Naive B cell (primary cell): ENCODE measurements at regions not wholly inside any gene's neighbourhood (a gene's known extent, or its start where the extent isn't known, plus 50 kb on each side); places are given as distances from the start of the nearest gene placed in this dataset.

Experiments
- ATAC-seq, 2 donors: fragments of 150-1000 bp; cut with Tn5 transposase; 2 replicates each; pipeline ENCODE4 v1.10.0; 2021; ENCODE audit warnings: low read depth in 2 of 2, mild to moderate bottlenecking in 2 of 2, moderate library complexity in 2 of 2
- DNase-seq: peaks from one replicate; pipeline ENCODE4 v3.0.0; 2022
- H3K27ac Mint-ChIP-seq, 6 donors: one replicate each; pipeline ENCODE4 v1.8.0; 2020 to 2022; ENCODE audit warnings: mild to moderate bottlenecking in 6 of 6, mixed read lengths in 6 of 6, moderate library complexity in 5 of 6, inconsistent platforms in 2 of 6
- H3K27me3 Mint-ChIP-seq, 3 donors: one replicate each; pipeline ENCODE4 v1.8.0; 2021 to 2022; ENCODE audit warnings: mixed read lengths in 3 of 3, mild to moderate bottlenecking in 1 of 3
- H3K36me3 Mint-ChIP-seq, 2 donors: one replicate each; pipeline ENCODE4 v1.8.0; 2020 to 2022; ENCODE audit warnings: mixed read lengths in 2 of 2, inconsistent platforms in 1 of 2, mild to moderate bottlenecking in 1 of 2
- H3K4me1 Mint-ChIP-seq, 3 donors: one replicate each; pipeline ENCODE4 v1.8.0; 2020 to 2022; ENCODE audit warnings: mixed read lengths in 3 of 3, inconsistent platforms in 1 of 3, mild to moderate bottlenecking in 1 of 3, moderate library complexity in 1 of 3
- H3K4me3 Mint-ChIP-seq, 8 donors: one replicate each; pipeline ENCODE4 v1.8.0; 2020 to 2022; ENCODE audit warnings: mild to moderate bottlenecking in 8 of 8, mixed read lengths in 8 of 8, moderate library complexity in 8 of 8, inconsistent platforms in 2 of 8
- H3K9me3 Mint-ChIP-seq, 7 donors: one replicate each; pipeline ENCODE4 v1.8.0; 2020 to 2022; ENCODE audit warnings: mixed read lengths in 7 of 7, mild to moderate bottlenecking in 5 of 7, inconsistent platforms in 2 of 7, moderate library complexity in 1 of 7

DNA sequence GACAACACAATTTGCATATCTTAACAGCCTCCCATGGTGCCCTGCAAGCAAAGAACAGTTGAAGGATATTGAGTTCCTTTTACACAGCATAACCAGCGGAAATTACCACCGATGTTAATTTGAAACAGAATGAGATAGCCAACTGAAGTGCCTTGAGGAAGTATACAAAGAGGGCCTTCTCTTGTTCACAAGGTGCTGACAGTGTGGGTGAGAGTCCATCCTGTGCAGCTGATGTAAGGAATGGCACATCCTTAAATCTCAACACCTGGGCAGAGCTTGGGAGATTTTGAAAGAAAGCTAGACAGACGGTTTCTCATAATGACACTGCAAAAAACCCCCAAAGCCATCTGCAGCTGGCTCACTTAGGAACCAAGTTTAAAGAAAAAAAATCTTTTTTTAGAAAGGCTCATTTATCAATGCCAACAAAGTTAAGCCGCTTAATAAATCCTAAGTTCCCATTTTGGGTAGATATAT is 818.6 kb downstream of the KCNJ2 start:
- Mint-ChIP-seq H3K36me3 (peaks cover 6 to 8% of the 10 kb centered on the region in 2 donors), H3K27me3 (no peaks in the 10 kb centered on the region), H3K9me3 (peaks cover 9 to 33% (median 15%) of the 10 kb centered on the region in 7 donors), H3K4me1 (no peaks in the 10 kb centered on the region), H3K4me3 (no peak overlapping the region), H3K27ac (no peak overlapping the region)
- DNase-seq (no peak), ATAC-seq (no peak)

DNA sequence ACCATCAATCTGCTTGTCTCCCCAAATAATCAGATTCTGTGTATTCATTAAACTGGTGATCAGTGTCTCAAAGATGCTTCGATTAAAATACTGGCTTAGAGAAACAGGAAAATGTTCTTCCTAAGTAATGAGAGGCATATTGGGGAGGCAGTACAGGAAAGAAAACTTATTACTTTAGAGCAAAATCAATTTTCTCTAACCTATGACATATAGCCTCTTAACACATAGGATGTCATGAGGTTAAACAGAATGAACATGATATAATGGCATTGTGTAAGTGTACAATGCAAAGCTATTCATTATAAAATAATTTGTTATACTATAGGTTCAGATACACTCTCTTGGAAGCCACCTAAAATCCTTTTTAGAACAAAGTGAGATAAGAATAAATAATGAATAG is 819.3 kb downstream of the KCNJ2 start:
- H3K27me3 Mint-ChIP-seq = no peaks in the 10 kb centered on the region
- ATAC-seq (no peak), DNase-seq (no peak)
- H3K36me3 Mint-ChIP-seq = peaks cover 6 to 8% of the 10 kb centered on the region in 2 donors
- peaks cover 9 to 33% (median 12%) of the 10 kb centered on the region in 7 donors for H3K9me3 Mint-ChIP-seq
- no peak overlapping the region for H3K27ac Mint-ChIP-seq
- H3K4me1 Mint-ChIP-seq = no peaks in the 10 kb centered on the region
- H3K4me3 Mint-ChIP-seq = no peak overlapping the region

DNA sequence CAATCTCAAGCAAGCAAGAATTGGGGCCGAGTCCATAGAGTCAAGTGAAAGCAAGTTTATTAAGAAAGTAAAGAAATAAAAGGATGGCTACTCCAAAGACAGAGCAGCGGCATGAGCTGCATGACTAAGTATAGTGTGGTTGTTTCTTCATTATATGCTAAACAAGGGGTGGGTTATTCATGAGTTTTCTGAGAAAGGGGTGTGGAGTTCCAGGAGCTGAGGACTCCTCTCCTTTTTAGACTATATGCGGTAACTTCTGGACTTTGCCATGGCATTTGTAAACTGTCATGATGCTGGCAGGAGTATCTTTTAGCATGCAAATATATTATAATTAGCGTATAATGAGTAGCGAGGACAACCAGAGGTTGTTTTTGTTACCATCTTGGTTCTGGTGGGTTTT is 819.9 kb downstream of the KCNJ2 start:
- no peak for ATAC-seq
- H3K36me3 Mint-ChIP-seq = peaks cover 6 to 7% of the 10 kb centered on the region in 2 donors
- no peak overlapping the region for H3K4me3 Mint-ChIP-seq

DNA sequence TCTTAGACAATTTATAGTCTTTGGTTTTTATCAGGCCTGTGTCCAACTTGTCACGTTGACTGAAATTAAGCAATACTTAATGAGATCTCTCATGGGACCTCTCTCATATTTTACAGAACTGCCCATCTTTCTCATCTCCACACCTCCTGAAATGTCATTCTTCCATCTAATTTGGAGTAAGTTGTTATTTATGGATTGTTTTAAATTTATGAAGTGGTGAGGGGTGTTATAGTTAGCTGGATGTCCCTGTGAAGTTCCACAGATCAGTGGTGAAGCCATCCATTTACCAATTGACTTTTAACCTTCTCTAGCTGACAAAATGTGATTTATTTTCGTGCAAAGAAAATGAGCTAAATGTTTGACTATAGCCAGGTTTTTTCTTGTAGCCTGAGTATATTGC is 824.9 kb downstream of the KCNJ2 start:
- H3K27ac Mint-ChIP-seq = no peak overlapping the region
- H3K4me3 Mint-ChIP-seq = no peak overlapping the region
- no peak for DNase-seq
- ATAC-seq = no peak
- no peaks in the 10 kb centered on the region for H3K36me3 Mint-ChIP-seq
- peaks cover 4 to 18% (median 10%) of the 10 kb centered on the region in 7 donors for H3K9me3 Mint-ChIP-seq
- no peaks in the 10 kb centered on the region for H3K4me1 Mint-ChIP-seq
- no peaks in the 10 kb centered on the region for H3K27me3 Mint-ChIP-seq

More for the DNA sequence above, 819.9 kb downstream of the KCNJ2 start:
- no peak for DNase-seq
- Mint-ChIP-seq H3K27ac (no peak overlapping the region), H3K9me3 (peaks cover 9 to 32% (median 14%) of the 10 kb centered on the region in 7 donors), H3K4me1 (no peaks in the 10 kb centered on the region), H3K27me3 (no peaks in the 10 kb centered on the region)

DNA sequence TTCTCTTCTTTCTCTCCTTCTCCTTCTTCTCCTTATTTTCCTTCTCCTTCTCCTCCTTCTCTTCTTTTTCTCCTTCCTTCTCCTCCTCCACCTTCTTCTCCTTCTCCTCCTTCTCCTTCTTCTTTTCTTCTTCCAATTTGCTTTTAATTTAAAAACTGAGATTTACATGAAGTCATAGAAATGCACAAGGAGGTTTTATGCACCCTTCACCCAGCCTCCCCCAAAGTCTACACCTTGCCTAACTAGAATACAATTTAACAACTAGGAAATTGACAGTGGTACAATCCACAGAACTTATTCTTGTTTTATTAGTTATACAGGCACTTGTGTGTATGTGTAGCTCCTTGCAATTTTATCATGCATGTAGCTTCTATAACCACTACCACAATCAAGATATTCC is 826.7 kb downstream of the KCNJ2 start:
- DNase-seq (no peak), ATAC-seq (no peak)
- Mint-ChIP-seq H3K27me3 (no peaks in the 10 kb centered on the region), H3K4me3 (no peak overlapping the region), H3K9me3 (peaks cover 3 to 13% (median 10%) of the 10 kb centered on the region in 7 donors), H3K36me3 (no peaks in the 10 kb centered on the region), H3K4me1 (no peaks in the 10 kb centered on the region), H3K27ac (no peak overlapping the region)

DNA sequence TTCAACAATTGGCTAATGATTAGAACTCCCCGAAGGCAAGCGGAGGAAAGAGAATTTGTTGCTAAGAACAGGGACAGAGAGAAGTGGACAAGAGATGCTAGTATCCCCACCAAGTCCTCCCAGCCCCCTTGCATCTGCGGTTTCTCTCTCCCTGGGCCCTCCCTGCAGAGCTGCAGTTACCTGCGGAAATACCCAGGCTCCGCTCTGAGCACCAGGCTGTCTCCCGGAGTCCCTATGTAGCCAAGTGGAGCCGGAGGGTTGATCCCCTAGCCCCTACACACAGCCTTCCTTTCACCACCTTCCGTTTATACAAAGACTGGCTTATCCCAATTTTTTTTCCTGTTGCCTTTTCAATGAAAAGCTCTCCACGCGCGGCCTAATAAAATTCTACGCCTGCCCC is 834.4 kb downstream of the KCNJ2 start:
- H3K9me3 Mint-ChIP-seq = peaks cover 0 to 4% (median 1%) of the 10 kb centered on the region in 7 donors
- H3K4me1 Mint-ChIP-seq = no peaks in the 10 kb centered on the region
- ATAC-seq = no peak

DNA sequence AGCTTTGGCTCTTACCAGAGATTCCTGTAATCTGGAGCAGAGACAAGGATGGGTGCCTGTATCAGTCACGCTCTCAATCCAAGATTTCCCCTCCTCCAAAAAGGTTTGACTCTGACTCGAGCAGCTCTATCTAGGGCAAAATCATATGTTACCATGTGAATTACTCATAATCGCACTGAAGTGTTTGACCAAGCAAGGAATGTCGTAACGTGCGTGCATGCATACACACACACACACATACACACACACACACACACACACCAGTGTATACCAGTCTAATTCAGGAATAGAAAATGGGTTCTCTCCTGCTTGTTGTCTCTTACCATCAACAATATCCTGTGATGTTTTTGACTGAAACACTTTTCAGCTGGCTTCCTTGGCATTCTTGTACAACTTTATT is 835.1 kb downstream of the KCNJ2 start:
- Mint-ChIP-seq H3K4me1 (no peaks in the 10 kb centered on the region), H3K27me3 (no peaks in the 10 kb centered on the region), H3K9me3 (peaks cover 0 to 4% (median 1%) of the 10 kb centered on the region in 7 donors), H3K27ac (no peak overlapping the region), H3K4me3 (no peak overlapping the region), H3K36me3 (no peaks in the 10 kb centered on the region)
- ATAC-seq (no peak), DNase-seq (no peak)

More for the DNA sequence above, 834.4 kb downstream of the KCNJ2 start:
- Mint-ChIP-seq H3K27me3 (no peaks in the 10 kb centered on the region), H3K4me3 (no peak overlapping the region), H3K27ac (no peak overlapping the region), H3K36me3 (no peaks in the 10 kb centered on the region)
- DNase-seq = no peak

DNA sequence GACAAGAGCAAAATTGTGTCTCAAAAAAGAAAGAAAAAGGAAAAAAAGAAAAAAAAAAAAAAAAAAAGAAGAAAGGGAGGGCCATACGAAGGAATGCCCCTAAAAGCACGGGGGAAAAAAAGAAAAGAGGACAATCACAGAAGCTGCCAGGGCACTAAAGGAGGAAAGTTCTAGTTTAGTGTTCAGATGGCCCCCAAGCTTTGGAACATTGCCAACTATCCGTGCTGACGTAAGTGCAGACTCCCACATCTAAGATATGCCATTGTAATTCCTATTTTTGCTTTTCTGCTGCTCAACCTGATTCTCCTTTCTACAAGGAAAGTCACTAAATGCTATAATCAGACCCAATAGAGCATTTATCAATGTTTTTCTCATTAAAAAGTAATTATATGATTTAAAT is 842.1 kb downstream of the KCNJ2 start:
- no peak for ATAC-seq
- Mint-ChIP-seq H3K36me3 (no peaks in the 10 kb centered on the region), H3K4me1 (no peaks in the 10 kb centered on the region), H3K27ac (no peak overlapping the region), H3K4me3 (no peak overlapping the region), H3K9me3 (peaks cover 0 to 9% (median 0%) of the 10 kb centered on the region in 7 donors), H3K27me3 (no peaks in the 10 kb centered on the region)
- DNase-seq = no peak

DNA sequence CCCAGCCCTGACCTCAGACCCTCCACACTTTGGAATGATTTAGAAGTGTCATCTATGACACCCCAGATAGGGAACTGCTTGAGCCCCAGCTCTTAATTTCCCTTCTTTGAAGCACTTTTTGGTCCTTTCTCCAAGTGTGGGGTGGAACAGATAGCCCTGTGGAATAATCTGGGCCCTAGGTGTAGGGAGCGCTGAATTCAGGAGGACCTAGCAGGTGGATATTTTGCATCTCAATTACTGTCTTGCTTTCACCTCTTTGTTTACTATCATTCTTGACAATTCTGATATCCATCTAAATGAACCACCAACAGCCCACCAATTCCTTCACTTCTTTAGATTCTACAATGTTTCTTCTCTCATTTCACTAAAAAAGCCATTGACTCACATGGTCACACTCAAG is 850.4 kb downstream of the KCNJ2 start:
- ATAC-seq (no peak), DNase-seq (no peak)
- H3K9me3 Mint-ChIP-seq = peaks cover 0 to 3% (median 0%) of the 10 kb centered on the region in 7 donors
- no peaks in the 10 kb centered on the region for H3K27me3 Mint-ChIP-seq
- H3K27ac Mint-ChIP-seq = no peak overlapping the region
- no peaks in the 10 kb centered on the region for H3K36me3 Mint-ChIP-seq
- H3K4me1 Mint-ChIP-seq = no peaks in the 10 kb centered on the region
- H3K4me3 Mint-ChIP-seq = no peak overlapping the region

DNA sequence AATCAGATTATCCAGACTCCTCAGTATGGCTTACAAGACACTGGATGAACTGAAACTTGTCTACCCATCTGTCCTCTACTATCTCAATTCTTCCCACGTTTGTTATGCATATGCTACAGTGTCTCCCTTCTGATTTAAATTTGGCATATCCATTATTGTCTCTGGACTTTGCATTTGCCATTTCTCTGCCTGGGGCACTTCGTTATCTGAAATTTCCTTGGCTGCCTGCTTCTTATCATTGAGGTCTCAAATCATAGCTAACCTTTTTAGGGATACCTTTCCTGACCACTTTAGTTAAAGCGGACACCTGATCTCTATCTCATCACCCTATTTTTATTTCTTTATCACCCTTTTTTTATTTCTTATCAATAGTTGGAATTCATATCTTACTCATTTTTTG is 853.4 kb downstream of the KCNJ2 start:
- H3K27me3 Mint-ChIP-seq = no peaks in the 10 kb centered on the region
- no peak overlapping the region for H3K27ac Mint-ChIP-seq
- no peaks in the 10 kb centered on the region for H3K36me3 Mint-ChIP-seq
- no peak overlapping the region for H3K4me3 Mint-ChIP-seq
- H3K9me3 Mint-ChIP-seq = peaks cover 0 to 3% (median 0%) of the 10 kb centered on the region in 7 donors
- no peak for ATAC-seq
- no peak for DNase-seq
- H3K4me1 Mint-ChIP-seq = no peaks in the 10 kb centered on the region

DNA sequence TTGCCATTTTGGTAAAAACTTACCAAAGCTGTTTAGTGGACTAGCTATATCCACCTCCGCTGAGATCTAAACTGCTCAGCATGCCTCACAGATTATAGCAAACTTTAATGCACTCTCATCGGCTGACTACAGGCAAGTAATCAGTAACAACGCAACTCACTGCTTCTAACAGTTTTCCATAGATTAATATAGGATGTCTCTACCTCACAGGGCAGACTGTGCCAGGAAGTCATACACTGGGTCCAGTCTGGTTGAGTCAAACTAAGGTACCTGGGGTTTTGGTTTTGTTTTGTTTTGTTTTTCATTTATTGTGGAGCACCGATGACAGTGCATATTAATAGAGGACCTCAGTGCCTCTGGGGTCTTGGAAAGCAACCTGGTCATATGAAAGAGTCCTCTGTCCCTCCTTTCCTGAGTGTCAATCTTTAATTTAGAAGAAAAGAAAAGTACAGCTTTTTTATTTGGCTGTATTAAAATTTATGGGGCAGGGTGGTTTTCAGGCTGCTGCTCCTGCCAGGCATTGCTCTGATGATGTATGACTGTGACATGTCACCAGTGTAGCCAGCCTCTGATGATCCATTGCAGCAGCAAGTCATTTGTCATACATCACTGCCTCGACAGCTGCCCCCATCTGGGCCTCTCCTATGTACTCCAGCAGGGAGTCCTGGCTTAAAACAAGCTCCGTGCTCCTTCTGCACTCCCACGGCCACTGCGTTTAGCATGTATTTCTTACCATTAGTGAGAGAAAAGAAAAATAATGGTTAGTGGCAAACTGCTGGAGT is 854.1 kb downstream of the KCNJ2 start:
- Mint-ChIP-seq H3K4me1 (no peaks in the 10 kb centered on the region), H3K9me3 (peaks cover 0 to 2% (median 0%) of the 10 kb centered on the region in 7 donors), H3K4me3 (no peak overlapping the region), H3K36me3 (no peaks in the 10 kb centered on the region), H3K27ac (no peak overlapping the region), H3K27me3 (no peaks in the 10 kb centered on the region)
- ATAC-seq (no peak), DNase-seq (no peak)

DNA sequence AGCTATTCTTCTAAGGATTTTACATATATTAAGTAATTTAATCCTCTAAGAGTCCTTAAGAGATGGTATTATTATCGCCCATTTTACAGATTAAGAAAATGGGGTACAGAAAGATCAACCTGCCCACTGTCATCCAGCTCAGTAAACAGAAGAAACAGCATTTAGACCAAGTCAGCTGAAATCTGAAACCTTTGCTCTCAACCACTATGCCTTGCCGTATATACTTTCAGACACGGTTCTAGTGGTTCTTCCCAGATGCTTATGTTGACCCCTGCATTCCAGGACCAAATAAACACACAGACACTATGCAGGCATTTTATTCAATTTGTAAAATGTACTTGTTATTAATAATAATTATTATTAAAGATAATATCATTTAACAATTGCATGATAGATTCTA is 854.8 kb downstream of the KCNJ2 start:
- no peaks in the 10 kb centered on the region for H3K27me3 Mint-ChIP-seq
- no peaks in the 10 kb centered on the region for H3K4me1 Mint-ChIP-seq
- ATAC-seq (no peak), DNase-seq (no peak)
- peaks cover 0 to 2% (median 0%) of the 10 kb centered on the region in 7 donors for H3K9me3 Mint-ChIP-seq
- no peaks in the 10 kb centered on the region for H3K36me3 Mint-ChIP-seq
- no peak overlapping the region for H3K4me3 Mint-ChIP-seq
- no peak overlapping the region for H3K27ac Mint-ChIP-seq

DNA sequence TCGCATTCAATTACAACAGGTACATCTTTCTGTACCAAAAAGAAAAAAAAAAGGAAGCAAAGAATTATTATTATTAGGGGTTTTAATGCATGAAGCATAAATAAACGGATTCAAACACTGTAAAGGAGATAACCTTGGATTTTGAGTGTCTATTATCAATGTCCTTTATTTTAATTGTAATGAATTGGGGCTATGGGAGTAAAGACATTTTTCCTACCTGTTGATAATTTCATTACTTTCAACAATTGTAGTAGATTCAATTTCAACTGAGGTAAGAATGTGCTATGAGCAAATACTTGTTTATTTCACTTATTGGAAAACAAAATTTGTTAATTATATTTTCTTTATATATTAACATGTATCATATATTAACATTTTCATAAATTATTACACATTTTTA is 855.6 kb downstream of the KCNJ2 start:
- Mint-ChIP-seq H3K9me3 (peaks cover 0 to 2% (median 0%) of the 10 kb centered on the region in 7 donors), H3K27ac (no peak overlapping the region), H3K36me3 (no peaks in the 10 kb centered on the region), H3K4me3 (no peak overlapping the region), H3K4me1 (no peaks in the 10 kb centered on the region), H3K27me3 (no peaks in the 10 kb centered on the region)
- DNase-seq = no peak
- no peak for ATAC-seq

DNA sequence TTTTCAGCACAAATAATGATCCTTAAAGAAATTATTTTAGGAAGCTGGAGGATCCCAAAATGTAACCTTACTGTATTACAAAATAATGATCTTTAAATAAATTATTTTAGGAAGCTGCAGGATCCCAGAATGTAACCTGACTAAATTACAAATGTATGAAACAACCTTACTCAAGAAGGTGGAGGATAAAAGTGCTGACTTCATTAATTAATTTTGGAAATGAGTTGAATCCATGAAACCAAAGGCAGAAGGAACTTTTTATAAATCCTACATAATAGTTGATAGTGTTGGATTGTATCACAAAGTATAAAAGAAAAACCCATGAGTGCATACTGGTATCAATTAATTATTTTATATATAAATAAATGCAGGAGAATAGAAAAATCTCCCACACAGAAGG is 859.9 kb downstream of the KCNJ2 start:
- ATAC-seq (no peak), DNase-seq (no peak)
- Mint-ChIP-seq H3K36me3 (no peaks in the 10 kb centered on the region), H3K4me3 (no peak overlapping the region), H3K9me3 (peaks cover 0 to 8% (median 2%) of the 10 kb centered on the region in 7 donors), H3K4me1 (no peaks in the 10 kb centered on the region), H3K27ac (no peak overlapping the region), H3K27me3 (no peaks in the 10 kb centered on the region)
